ENCODE measurements at regions not wholly inside any gene's neighbourhood (a gene's known extent, or its start where the extent isn't known, plus 50 kb on each side); places are given as distances from the start of the nearest gene placed in this dataset.

- Mint-ChIP-seq H3K9me3 (peaks cover 0 to 17% (median 5%) of the 10 kb centered on the region in 11 donors), H3K27ac (peak overlapping the region in 1 of 9 donors; percentile 37), H3K27me3 (peaks cover 2 to 34% (median 15%) of the 10 kb centered on the region in 5 donors), H3K4me1 (no peaks in the 10 kb centered on the region), H3K4me3 (no peak overlapping the region), H3K36me3 (no peaks in the 10 kb centered on the region)
- CTCF ChIA-PET, result no interaction called here
- Histone ChIP-seq H3K27ac (ENCODE audit: low read depth, low read length) (no peak overlapping the region), H3K4me3 (ENCODE audit: low read length) (no peak overlapping the region), H3K27me3 (ENCODE audit: control insufficient read depth in 2 of 2, insufficient read depth in 2 of 2, low read length in 2 of 2) (no peaks in the 10 kb centered on the region), H3K9me3 (ENCODE audit: control insufficient read depth in 2 of 3, low read length in 3 of 3) (peaks cover 0 to 5% (median 0%) of the 10 kb centered on the region in 3 experiments), H3K36me3 (ENCODE audit: control insufficient read depth in 2 of 3, insufficient read depth in 3 of 3, low read length in 3 of 3) (no peaks in the 10 kb centered on the region), H3K4me1 (ENCODE audit: control insufficient read depth in 2 of 2, insufficient read depth in 2 of 2, low read length in 2 of 2) (no peaks in the 10 kb centered on the region)
- intact Hi-C loops (cut with micrococcal nuclease), result no loop called here
- ATAC-seq (no peak), DNase-seq (no peak)
- POLR2A ChIA-PET, result interaction anchor here (0.6 kb wide), 1 partner anchor 53 kb away, joined by 3 read pairs; no protein-coding TSS in a partner anchor
These were observed 334.6 kb upstream of the B3GAT1 start for GRCh38 chr11:134746609-134747008.

DNA sequence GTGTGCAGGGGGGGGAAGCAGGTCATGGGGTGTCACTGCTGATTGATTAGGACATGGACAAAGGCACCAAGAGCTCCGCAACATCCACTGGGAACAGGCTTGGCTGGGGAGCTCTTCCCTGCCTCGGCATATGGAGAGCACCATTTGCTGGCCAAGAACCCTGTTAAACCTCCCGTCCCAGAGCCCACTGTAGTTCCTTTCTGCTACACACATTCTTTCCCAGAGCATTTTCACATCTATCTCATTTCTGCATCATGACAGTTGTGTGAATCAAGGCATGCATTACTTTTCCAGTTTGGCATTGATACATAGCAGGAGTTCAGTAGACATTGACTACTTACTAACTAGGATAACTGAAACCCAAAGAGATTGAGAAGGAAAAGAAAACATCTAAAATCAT is 333.4 kb upstream of the B3GAT1 start:
- Mint-ChIP-seq H3K4me1 (no peaks in the 10 kb centered on the region), H3K36me3 (no peaks in the 10 kb centered on the region), H3K27ac (no peak overlapping the region), H3K4me3 (no peak overlapping the region), H3K27me3 (peaks cover 2 to 32% (median 15%) of the 10 kb centered on the region in 5 donors), H3K9me3 (peaks cover 0 to 17% (median 5%) of the 10 kb centered on the region in 11 donors)
- Histone ChIP-seq H3K4me1 (ENCODE audit: control insufficient read depth in 2 of 2, insufficient read depth in 2 of 2, low read length in 2 of 2) (no peaks in the 10 kb centered on the region), H3K36me3 (ENCODE audit: control insufficient read depth in 2 of 3, insufficient read depth in 3 of 3, low read length in 3 of 3) (no peaks in the 10 kb centered on the region), H3K9me3 (ENCODE audit: control insufficient read depth in 2 of 3, low read length in 3 of 3) (peaks cover 0 to 5% (median 0%) of the 10 kb centered on the region in 3 experiments), H3K27ac (ENCODE audit: low read depth, low read length) (no peak overlapping the region), H3K27me3 (ENCODE audit: control insufficient read depth in 2 of 2, insufficient read depth in 2 of 2, low read length in 2 of 2) (no peaks in the 10 kb centered on the region), H3K4me3 (ENCODE audit: low read length) (no peak overlapping the region)
- intact Hi-C loops (cut with micrococcal nuclease), result no loop called here
- POLR2A ChIA-PET, result no interaction called here
- ATAC-seq (no peak), DNase-seq (no peak)
- CTCF ChIA-PET, result no interaction called here

GRCh38 chr11:134743820-134744195 is 331.8 kb upstream of the B3GAT1 start:
- Mint-ChIP-seq H3K4me3 (no peak overlapping the region), H3K4me1 (no peaks in the 10 kb centered on the region), H3K9me3 (peaks cover 0 to 17% (median 4%) of the 10 kb centered on the region in 11 donors), H3K27me3 (peaks cover 2 to 32% (median 7%) of the 10 kb centered on the region in 5 donors), H3K27ac (no peak overlapping the region), H3K36me3 (no peaks in the 10 kb centered on the region)
- no peaks in the 10 kb centered on the region for H3K27me3 ChIP-seq (ENCODE audit: control insufficient read depth in 2 of 2, insufficient read depth in 2 of 2, low read length in 2 of 2)
- H3K9me3 ChIP-seq (ENCODE audit: control insufficient read depth in 2 of 3, low read length in 3 of 3), result peaks cover 0 to 5% (median 0%) of the 10 kb centered on the region in 3 experiments
- intact Hi-C loops (cut with micrococcal nuclease), result no loop called here
- no peak overlapping the region for H3K4me3 ChIP-seq (ENCODE audit: low read length)
- POLR2A ChIA-PET, result no interaction called here
- H3K4me1 ChIP-seq (ENCODE audit: control insufficient read depth in 2 of 2, insufficient read depth in 2 of 2, low read length in 2 of 2), result no peaks in the 10 kb centered on the region
- no peak for ATAC-seq
- CTCF ChIA-PET, result no interaction called here
- no peak overlapping the region for H3K27ac ChIP-seq (ENCODE audit: low read depth, low read length)
- H3K36me3 ChIP-seq (ENCODE audit: control insufficient read depth in 2 of 3, insufficient read depth in 3 of 3, low read length in 3 of 3), result no peaks in the 10 kb centered on the region
- DNase-seq, result no peak

DNA sequence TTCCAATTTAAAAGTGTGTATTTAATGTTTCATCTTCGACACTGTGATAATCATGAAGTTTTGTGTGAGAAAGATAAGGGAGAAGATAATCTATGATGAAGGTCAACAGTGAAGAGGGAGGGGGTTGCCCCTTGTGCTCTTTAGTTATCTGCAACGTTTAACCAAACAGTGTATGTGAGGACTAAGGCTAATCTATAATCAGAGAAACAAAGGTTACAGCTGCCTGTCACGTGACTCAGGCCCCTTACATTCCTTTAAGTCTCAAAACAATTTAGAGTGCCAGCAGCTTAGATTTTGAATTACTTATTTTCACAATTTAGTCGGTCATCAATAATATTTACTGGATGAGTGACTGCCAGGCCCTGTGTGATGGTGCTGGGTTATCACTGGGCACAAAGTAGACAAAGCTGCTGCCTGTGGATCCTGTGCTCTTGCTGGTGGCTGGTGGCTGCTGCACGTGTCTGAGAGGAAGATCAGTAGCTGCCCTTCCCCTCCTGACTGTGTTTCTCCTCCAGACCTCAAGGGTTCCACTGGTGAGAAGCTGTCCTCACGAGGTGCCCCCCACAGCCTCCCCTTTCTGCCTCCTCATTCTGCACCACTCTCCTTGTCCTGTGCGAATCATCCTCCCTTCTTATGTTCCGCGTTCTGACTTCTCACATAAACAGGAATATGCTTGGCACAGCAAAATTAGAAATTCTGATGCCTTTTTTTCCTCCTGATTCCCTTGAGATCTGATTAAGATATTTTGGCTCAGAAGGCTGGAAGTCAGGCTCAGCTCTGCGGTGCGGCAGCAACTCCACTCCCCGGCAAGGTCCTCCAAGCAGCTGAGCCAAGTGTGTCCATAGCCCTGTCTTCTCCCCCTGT is 331.1 kb upstream of the B3GAT1 start:
- no peak overlapping the region for H3K27ac Mint-ChIP-seq
- no peak overlapping the region for H3K4me3 Mint-ChIP-seq
- no peak for DNase-seq
- H3K4me1 Mint-ChIP-seq, result no peaks in the 10 kb centered on the region
- H3K27me3 Mint-ChIP-seq, result peaks cover under 1 to 26% (median 5%) of the 10 kb centered on the region in 5 donors
- CTCF ChIA-PET, result no interaction called here
- no peaks in the 10 kb centered on the region for H3K4me1 ChIP-seq (ENCODE audit: control insufficient read depth in 2 of 2, insufficient read depth in 2 of 2, low read length in 2 of 2)
- H3K27ac ChIP-seq (ENCODE audit: low read depth, low read length), result no peak overlapping the region
- no peaks in the 10 kb centered on the region for H3K27me3 ChIP-seq (ENCODE audit: control insufficient read depth in 2 of 2, insufficient read depth in 2 of 2, low read length in 2 of 2)
- H3K4me3 ChIP-seq (ENCODE audit: low read length), result no peak overlapping the region
- intact Hi-C loops (cut with micrococcal nuclease), result no loop called here
- H3K9me3 ChIP-seq (ENCODE audit: control insufficient read depth in 2 of 3, low read length in 3 of 3), result peaks cover 0 to 5% (median 0%) of the 10 kb centered on the region in 3 experiments
- ATAC-seq, result no peak
- POLR2A ChIA-PET, result no interaction called here
- H3K9me3 Mint-ChIP-seq, result peaks cover 0 to 11% (median 2%) of the 10 kb centered on the region in 11 donors
- no peaks in the 10 kb centered on the region for H3K36me3 ChIP-seq (ENCODE audit: control insufficient read depth in 2 of 3, insufficient read depth in 3 of 3, low read length in 3 of 3)
- H3K36me3 Mint-ChIP-seq, result no peaks in the 10 kb centered on the region

GRCh38 chr11:134742224-134742612 is 330.2 kb upstream of the B3GAT1 start:
- H3K27me3 Mint-ChIP-seq, result peaks cover 0 to 25% (median 5%) of the 10 kb centered on the region in 5 donors
- no peak overlapping the region for H3K4me3 Mint-ChIP-seq
- Histone ChIP-seq H3K27me3 (ENCODE audit: control insufficient read depth in 2 of 2, insufficient read depth in 2 of 2, low read length in 2 of 2) (no peaks in the 10 kb centered on the region), H3K9me3 (ENCODE audit: control insufficient read depth in 2 of 3, low read length in 3 of 3) (no peaks in the 10 kb centered on the region), H3K4me3 (ENCODE audit: low read length) (no peak overlapping the region), H3K4me1 (ENCODE audit: control insufficient read depth in 2 of 2, insufficient read depth in 2 of 2, low read length in 2 of 2) (no peaks in the 10 kb centered on the region), H3K27ac (ENCODE audit: low read depth, low read length) (no peak overlapping the region), H3K36me3 (ENCODE audit: control insufficient read depth in 2 of 3, insufficient read depth in 3 of 3, low read length in 3 of 3) (no peaks in the 10 kb centered on the region)
- POLR2A ChIA-PET, result no interaction called here
- intact Hi-C loops (cut with micrococcal nuclease), result no loop called here
- H3K27ac Mint-ChIP-seq, result no peak overlapping the region
- H3K36me3 Mint-ChIP-seq, result no peaks in the 10 kb centered on the region
- CTCF ChIA-PET, result no interaction called here
- peaks cover 0 to 8% (median 2%) of the 10 kb centered on the region in 11 donors for H3K9me3 Mint-ChIP-seq
- peak; percentile 20 for ATAC-seq
- no peaks in the 10 kb centered on the region for H3K4me1 Mint-ChIP-seq
- DNase-seq, result no peak

DNA sequence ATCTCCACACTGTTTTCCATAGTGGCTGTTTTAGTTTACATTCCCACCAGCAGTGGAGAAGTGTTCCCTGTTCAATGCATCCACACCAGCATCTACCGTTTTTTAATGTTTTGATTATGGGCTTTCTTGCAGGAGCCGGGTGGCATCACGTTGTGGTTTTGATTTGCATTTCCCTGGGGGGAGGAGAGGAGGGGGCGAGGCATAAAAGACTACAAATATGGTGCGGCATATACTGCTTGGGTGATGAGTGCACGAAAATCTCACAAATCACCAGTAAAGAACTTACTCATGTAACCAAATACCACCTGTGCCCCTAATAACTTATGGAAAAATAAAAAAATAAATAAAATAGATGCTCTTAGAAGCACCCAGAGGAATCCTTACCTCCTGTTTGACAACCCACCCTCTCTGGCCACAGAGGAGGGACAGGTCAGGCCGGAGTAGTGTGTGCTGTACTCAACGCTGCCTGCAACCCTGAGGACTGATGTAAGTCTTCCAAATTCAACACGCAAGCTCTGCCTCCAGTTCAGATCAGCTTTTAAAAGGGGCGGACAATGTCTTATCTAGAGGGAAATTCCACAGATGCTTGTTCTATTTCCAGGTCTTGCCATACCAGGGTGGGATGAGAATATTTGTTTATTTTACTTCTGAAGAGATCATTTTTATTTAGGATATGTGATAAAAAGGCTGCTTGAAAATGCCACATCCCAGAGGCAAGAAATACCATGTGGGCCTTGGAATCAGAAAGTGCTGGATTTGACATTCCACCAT is 329.6 kb upstream of the B3GAT1 start:
- no peaks in the 10 kb centered on the region for H3K36me3 Mint-ChIP-seq
- Histone ChIP-seq H3K4me1 (ENCODE audit: control insufficient read depth in 2 of 2, insufficient read depth in 2 of 2, low read length in 2 of 2) (no peaks in the 10 kb centered on the region), H3K9me3 (ENCODE audit: control insufficient read depth in 2 of 3, low read length in 3 of 3) (no peaks in the 10 kb centered on the region), H3K4me3 (ENCODE audit: low read length) (no peak overlapping the region), H3K36me3 (ENCODE audit: control insufficient read depth in 2 of 3, insufficient read depth in 3 of 3, low read length in 3 of 3) (no peaks in the 10 kb centered on the region), H3K27ac (ENCODE audit: low read depth, low read length) (no peak overlapping the region), H3K27me3 (ENCODE audit: control insufficient read depth in 2 of 2, insufficient read depth in 2 of 2, low read length in 2 of 2) (no peaks in the 10 kb centered on the region)
- ATAC-seq, result no peak
- DNase-seq, result no peak
- peaks cover 0 to 8% (median 0%) of the 10 kb centered on the region in 11 donors for H3K9me3 Mint-ChIP-seq
- H3K4me1 Mint-ChIP-seq, result no peaks in the 10 kb centered on the region
- peaks cover 0 to 25% (median 4%) of the 10 kb centered on the region in 5 donors for H3K27me3 Mint-ChIP-seq
- intact Hi-C loops (cut with micrococcal nuclease), result no loop called here
- POLR2A ChIA-PET, result no interaction called here
- no peak overlapping the region for H3K4me3 Mint-ChIP-seq
- no peak overlapping the region for H3K27ac Mint-ChIP-seq
- CTCF ChIA-PET, result no interaction called here

Data from naive thymus-derived CD4-positive, alpha-beta T cell (primary cell).